A549 (cell line): ENCODE measurements at regions not wholly inside any gene's neighbourhood (a gene's known extent, or its start where the extent isn't known, plus 50 kb on each side); places are given as distances from the start of the nearest gene placed in this dataset.

Source experiments
- CTCF ChIP-seq: fragments of >200 bp; sonication (Bioruptor Twin); formaldehyde crosslinking; IDR thresholded peaks from 3 replicates; pipeline ENCODE4 v1.5.1; 2016
- E2F6 ChIP-seq: IDR thresholded peaks from 2 replicates; pipeline ENCODE4 v1.6.1; 2012; ENCODE audit warnings: low read depth, borderline replicate concordance
- EP300 ChIP-seq, 2 experiments: fragments of >200 bp; sonication (Bioruptor Twin); formaldehyde crosslinking; IDR thresholded peaks; 2 replicates in 1 of 2; 3 replicates in 1 of 2; pipeline ENCODE4 v1.6.1; 2016 to 2017
- MAFK ChIP-seq: fragments of 450-650 bp; IDR thresholded peaks from 2 replicates; pipeline ENCODE4 v1.6.1; 2014; ENCODE audit not compliant: partially characterized antibody
- MAX ChIP-seq: IDR thresholded peaks from 2 replicates; pipeline ENCODE4 v1.6.1; 2012
- POLR2A ChIP-seq: IDR thresholded peaks from 2 replicates; pipeline ENCODE4 v1.6.1; 2012; ENCODE audit warnings: mild to moderate bottlenecking, low read length
- RAD21 ChIP-seq, 2 experiments: fragments of >200 bp in 1 of 2; sonication (Bioruptor Twin) in 1 of 2; formaldehyde crosslinking in 1 of 2; IDR thresholded peaks in 1 of 2; conservative IDR thresholded peaks in 1 of 2; 2 replicates in 1 of 2; 3 replicates in 1 of 2; pipeline ENCODE4 v1.6.1; 2012 to 2018; ENCODE audit warnings: inconsistent platforms in 1 of 2
- RFX5 ChIP-seq: fragments of 450-650 bp; IDR thresholded peaks from 2 replicates; pipeline ENCODE4 v1.7.1; 2014; ENCODE audit warnings: antibody characterized with exemption, mild to moderate bottlenecking, moderate library complexity
- SMC3 ChIP-seq: fragments of >200 bp; sonication (Bioruptor Twin); formaldehyde crosslinking; IDR thresholded peaks from 3 replicates; pipeline ENCODE4 v1.6.1; 2018; ENCODE audit warnings: inconsistent platforms
- USF2 ChIP-seq: fragments of 450-650 bp; IDR thresholded peaks from 2 replicates; pipeline ENCODE4 v1.6.1; 2014; ENCODE audit warnings: antibody characterized with exemption
- ZFP36 ChIP-seq: fragments of 450-650 bp; IDR thresholded peaks from 2 replicates; pipeline ENCODE4 v1.6.1; 2014; ENCODE audit warnings: borderline replicate concordance; ENCODE audit not compliant: partially characterized antibody

- no peak for TF ChIP-seq CTCF
- no peak for TF ChIP-seq POLR2A
- no peak for TF ChIP-seq RAD21 (conservative IDR thresholded peaks at IDR 0.05 in 1 of 2, IDR thresholded peaks at IDR 0.05 in 1 of 2)
- TF ChIP-seq USF2 = no peak
- no peak for TF ChIP-seq RFX5
- no peak for TF ChIP-seq E2F6
- no peak for TF ChIP-seq EP300 (IDR thresholded peaks at IDR 0.05)
- no peak for TF ChIP-seq MAFK
- no peak for TF ChIP-seq SMC3
- TF ChIP-seq MAX = no peak
- TF ChIP-seq ZFP36 = no peak
Measured at GRCh38 chr21:28375708-28376385, 616.8 kb downstream of the LTN1 start.
